PC-9 (cell line): ENCODE measurements at regions not wholly inside any gene's neighbourhood (a gene's known extent, or its start where the extent isn't known, plus 50 kb on each side); places are given as distances from the start of the nearest gene placed in this dataset.

Experiments
- CTCF ChIP-seq: fragments of 200-600 bp; sonication (generic); conservative IDR thresholded peaks from 2 replicates; pipeline ENCODE4 v1.6.1; 2017; ENCODE audit warnings: mixed run types, antibody characterized with exemption, mild to moderate bottlenecking, moderate library complexity
- EZH2 ChIP-seq: fragments of 200-600 bp; sonication (generic); IDR thresholded peaks from 2 replicates; pipeline ENCODE4 v1.8.0; 2017; ENCODE audit warnings: antibody characterized with exemption, low read depth

- no peak for TF ChIP-seq CTCF
- TF ChIP-seq EZH2, result no peak
Observed at GRCh38 chr1:232481091-232481490, 148.8 kb downstream of the SIPA1L2 start.
